ENCODE measurements at regions not wholly inside any gene's neighbourhood (a gene's known extent, or its start where the extent isn't known, plus 50 kb on each side); places are given as distances from the start of the nearest gene placed in this dataset.

- no peak overlapping the region for H3K27ac ChIP-seq
- no peaks in the 10 kb centered on the region for H3K9me3 ChIP-seq (ENCODE audit: control insufficient read depth, low read length)
- H3K9ac ChIP-seq, result no peak overlapping the region
- H2AFZ ChIP-seq, result no peak overlapping the region
- H3K4me1 ChIP-seq, result no peaks in the 10 kb centered on the region
- no peak overlapping the region for H3K4me2 ChIP-seq (ENCODE audit: low read length)
- TF ChIP-seq CTCF (IDR thresholded peaks at IDR 0.05), result no peak
- no peaks in the 10 kb centered on the region for H3K27me3 ChIP-seq (ENCODE audit: control insufficient read depth, insufficient read depth, low read length)
- H3K79me2 ChIP-seq, result no peaks in the 10 kb centered on the region
- no peak overlapping the region for H3K4me3 ChIP-seq (ENCODE audit: low read depth, low read length)
- H3K36me3 ChIP-seq (ENCODE audit: control insufficient read depth, insufficient read depth, low read length), result no peaks in the 10 kb centered on the region
These were observed 560.5 kb downstream of the IRX1 start for GRCh38 chr5:4156153-4156552.

- no peak overlapping the region for H3K9ac ChIP-seq
- H3K9me3 ChIP-seq (ENCODE audit: control insufficient read depth, low read length), result no peaks in the 10 kb centered on the region
- H3K36me3 ChIP-seq (ENCODE audit: control insufficient read depth, insufficient read depth, low read length), result no peaks in the 10 kb centered on the region
- H3K4me2 ChIP-seq (ENCODE audit: low read length), result no peak overlapping the region
- no peak overlapping the region for H2AFZ ChIP-seq
- TF ChIP-seq CTCF (IDR thresholded peaks at IDR 0.05), result no peak
- no peaks in the 10 kb centered on the region for H3K4me1 ChIP-seq
- H3K4me3 ChIP-seq (ENCODE audit: low read depth, low read length), result no peak overlapping the region
- H3K79me2 ChIP-seq, result no peaks in the 10 kb centered on the region
- H3K27ac ChIP-seq, result no peak overlapping the region
- H3K27me3 ChIP-seq (ENCODE audit: control insufficient read depth, insufficient read depth, low read length), result no peaks in the 10 kb centered on the region
These were observed 561.3 kb downstream of the IRX1 start for GRCh38 chr5:4156889-4157288.

- H3K4me3 ChIP-seq (ENCODE audit: low read depth, low read length), result no peak overlapping the region
- no peak overlapping the region for H3K9ac ChIP-seq
- no peaks in the 10 kb centered on the region for H3K36me3 ChIP-seq (ENCODE audit: control insufficient read depth, insufficient read depth, low read length)
- H3K4me1 ChIP-seq, result no peaks in the 10 kb centered on the region
- no peaks in the 10 kb centered on the region for H3K27me3 ChIP-seq (ENCODE audit: control insufficient read depth, insufficient read depth, low read length)
- no peak for TF ChIP-seq CTCF (IDR thresholded peaks at IDR 0.05)
- H3K9me3 ChIP-seq (ENCODE audit: control insufficient read depth, low read length), result no peaks in the 10 kb centered on the region
- H3K27ac ChIP-seq, result no peak overlapping the region
- H2AFZ ChIP-seq, result no peak overlapping the region
- no peaks in the 10 kb centered on the region for H3K79me2 ChIP-seq
- H3K4me2 ChIP-seq (ENCODE audit: low read length), result no peak overlapping the region
These were observed 563.3 kb downstream of the IRX1 start for GRCh38 chr5:4158750-4159447.

- Histone ChIP-seq H3K36me3 (ENCODE audit: control insufficient read depth, insufficient read depth, low read length) (no peaks in the 10 kb centered on the region), H3K27me3 (ENCODE audit: control insufficient read depth, insufficient read depth, low read length) (no peaks in the 10 kb centered on the region), H3K9ac (no peak overlapping the region), H3K27ac (no peak overlapping the region), H3K4me3 (ENCODE audit: low read depth, low read length) (no peak overlapping the region), H3K4me2 (ENCODE audit: low read length) (no peak overlapping the region), H3K4me1 (no peaks in the 10 kb centered on the region), H3K79me2 (no peaks in the 10 kb centered on the region), H3K9me3 (ENCODE audit: control insufficient read depth, low read length) (no peaks in the 10 kb centered on the region), H2AFZ (no peak overlapping the region)
- TF ChIP-seq CTCF (IDR thresholded peaks at IDR 0.05), result no peak
These were observed 564.0 kb downstream of the IRX1 start for GRCh38 chr5:4159681-4160080.

- Histone ChIP-seq H2AFZ (no peak overlapping the region), H3K79me2 (no peaks in the 10 kb centered on the region), H3K27me3 (ENCODE audit: control insufficient read depth, insufficient read depth, low read length) (no peaks in the 10 kb centered on the region), H3K9me3 (ENCODE audit: control insufficient read depth, low read length) (no peaks in the 10 kb centered on the region), H3K4me3 (ENCODE audit: low read depth, low read length) (no peak overlapping the region), H3K36me3 (ENCODE audit: control insufficient read depth, insufficient read depth, low read length) (no peaks in the 10 kb centered on the region), H3K27ac (no peak overlapping the region), H3K4me2 (ENCODE audit: low read length) (no peak overlapping the region), H3K9ac (no peak overlapping the region), H3K4me1 (no peaks in the 10 kb centered on the region)
- TF ChIP-seq CTCF (IDR thresholded peaks at IDR 0.05), result no peak
These were observed 568.5 kb downstream of the IRX1 start for GRCh38 chr5:4164167-4164566.
